Loucy (cell line): ENCODE measurements at regions not wholly inside any gene's neighbourhood (a gene's known extent, or its start where the extent isn't known, plus 50 kb on each side); places are given as distances from the start of the nearest gene placed in this dataset.
A peak's percentile ranks its signal among the peaks of the same experiment; 100 is the strongest.

Source experiments
- H2AFZ ChIP-seq: fragments of 200-600 bp; sonication (generic); 2 replicates; pipeline ENCODE4 v1.6.0; 2016; ENCODE audit warnings: antibody characterized with exemption, mild to moderate bottlenecking, low read length, moderate library complexity
- H3F3A ChIP-seq: fragments of 200-600 bp; 2 replicates; pipeline ENCODE4 v1.6.0; 2016; ENCODE audit warnings: antibody characterized with exemption, low read depth, mild to moderate bottlenecking
- H3K27me3 ChIP-seq: fragments of 200-600 bp; sonication (generic); 2 replicates; pipeline ENCODE4 v1.6.1; 2014; ENCODE audit warnings: low read length, mild to moderate bottlenecking; ENCODE audit not compliant: insufficient read depth, poor library complexity, severe bottlenecking
- H3K36me3 ChIP-seq: fragments of 200-600 bp; sonication (generic); 2 replicates; pipeline ENCODE4 v1.6.1; 2016; ENCODE audit warnings: low read length; ENCODE audit not compliant: insufficient read depth
- H3K4me1 ChIP-seq: fragments of 200-600 bp; sonication (generic); 2 replicates; pipeline ENCODE4 v1.5.1; 2014; ENCODE audit warnings: low read length, mild to moderate bottlenecking; ENCODE audit not compliant: insufficient read depth, poor library complexity, severe bottlenecking
- H3K4me2 ChIP-seq: fragments of 200-600 bp; sonication (generic); 2 replicates; pipeline ENCODE4 v1.6.0; 2014; ENCODE audit warnings: antibody characterized with exemption, low read length, low read depth, mild to moderate bottlenecking; ENCODE audit not compliant: poor library complexity, severe bottlenecking
- H3K4me3 ChIP-seq: fragments of 200-600 bp; sonication (generic); 2 replicates; pipeline ENCODE4 v1.5.1; 2014; ENCODE audit warnings: low read length, mild to moderate bottlenecking, mixed read lengths; ENCODE audit not compliant: poor library complexity, severe bottlenecking
- H3K79me2 ChIP-seq: fragments of 200-600 bp; sonication (generic); 2 replicates; pipeline ENCODE4 v1.6.1; 2014; ENCODE audit warnings: low read length; ENCODE audit not compliant: insufficient read depth
- H3K9ac ChIP-seq: fragments of 200-600 bp; sonication (generic); 2 replicates; pipeline ENCODE4 v1.6.0; 2014; ENCODE audit warnings: mild to moderate bottlenecking, low read depth, low read length, moderate library complexity; ENCODE audit not compliant: poor library complexity, severe bottlenecking
- H3K9me2 ChIP-seq: fragments of 200-600 bp; sonication (generic); replicated peaks from 2 replicates; pipeline ENCODE4 v1.6.1; 2016; ENCODE audit warnings: low read depth, low read length, mixed read lengths
- H3K9me3 ChIP-seq: fragments of 200-600 bp; sonication (generic); 2 replicates; pipeline ENCODE4 v1.6.1; 2014; ENCODE audit warnings: mild to moderate bottlenecking, antibody characterized with exemption, low read length, low read depth; ENCODE audit not compliant: insufficient read depth
- H4K20me1 ChIP-seq: fragments of 200-600 bp; sonication (generic); 2 replicates; pipeline ENCODE4 v1.6.0; 2014; ENCODE audit warnings: antibody characterized with exemption, low read length, mild to moderate bottlenecking; ENCODE audit not compliant: insufficient read depth, poor library complexity, severe bottlenecking
- CTCF ChIP-seq: fragments of 200-600 bp; sonication (generic); conservative IDR thresholded peaks from 2 replicates; pipeline ENCODE4 v1.5.1; 2014; ENCODE audit warnings: mild to moderate bottlenecking, antibody characterized with exemption, low read length
- EZH2phosphoT487 ChIP-seq: fragments of 200-600 bp; IDR thresholded peaks from 2 replicates; pipeline ENCODE4 v1.6.1; 2018; ENCODE audit warnings: antibody characterized with exemption, mild to moderate bottlenecking, moderate library complexity, borderline replicate concordance

- H2AFZ ChIP-seq: peak overlapping the region; percentile 68
- H3K9me2 ChIP-seq: no peaks in the 10 kb centered on the region
- no peaks in the 10 kb centered on the region for H3K27me3 ChIP-seq
- H3K4me3 ChIP-seq: no peak overlapping the region
- no peak overlapping the region for H3K4me2 ChIP-seq
- peaks cover 7% of the 10 kb centered on the region for H3K4me1 ChIP-seq
- H4K20me1 ChIP-seq: no peaks in the 10 kb centered on the region
- no peaks in the 10 kb centered on the region for H3F3A ChIP-seq
- H3K36me3 ChIP-seq: no peaks in the 10 kb centered on the region
- H3K9ac ChIP-seq: no peak overlapping the region
- TF ChIP-seq CTCF (no peak; the same call in 1 of the 2 replicates), EZH2phosphoT487 (no peak)
- no peaks in the 10 kb centered on the region for H3K79me2 ChIP-seq
- H3K9me3 ChIP-seq: no peaks in the 10 kb centered on the region
Measured at GRCh38 chr2:60675301-60675700, 80.8 kb upstream of the PAPOLG start.

GRCh38 chr2:60676706-60677330, 79.2 kb upstream of the PAPOLG start:
- no peaks in the 10 kb centered on the region for H3K9me2 ChIP-seq
- no peaks in the 10 kb centered on the region for H4K20me1 ChIP-seq
- no peaks in the 10 kb centered on the region for H3F3A ChIP-seq
- no peak overlapping the region for H3K4me3 ChIP-seq
- H3K9ac ChIP-seq: no peak overlapping the region
- H3K4me2 ChIP-seq: no peak overlapping the region
- H3K9me3 ChIP-seq: no peaks in the 10 kb centered on the region
- H3K4me1 ChIP-seq: peaks cover 7% of the 10 kb centered on the region
- H3K79me2 ChIP-seq: no peaks in the 10 kb centered on the region
- no peaks in the 10 kb centered on the region for H3K36me3 ChIP-seq
- H3K27me3 ChIP-seq: no peaks in the 10 kb centered on the region
- no peak for TF ChIP-seq EZH2phosphoT487
- no peak for TF ChIP-seq CTCF
- no peak overlapping the region for H2AFZ ChIP-seq

GRCh38 chr2:60677356-60677755, 78.7 kb upstream of the PAPOLG start:
- Histone ChIP-seq H3K4me1 (peaks cover 7% of the 10 kb centered on the region), H3K79me2 (no peaks in the 10 kb centered on the region), H4K20me1 (no peaks in the 10 kb centered on the region), H3K4me3 (no peak overlapping the region), H3K9me3 (no peaks in the 10 kb centered on the region), H3K36me3 (no peaks in the 10 kb centered on the region), H3K27me3 (no peaks in the 10 kb centered on the region), H3K9me2 (no peaks in the 10 kb centered on the region), H3F3A (no peaks in the 10 kb centered on the region), H2AFZ (no peak overlapping the region), H3K9ac (no peak overlapping the region), H3K4me2 (no peak overlapping the region)
- no peak for TF ChIP-seq CTCF
- TF ChIP-seq EZH2phosphoT487: no peak
